H1 (cell line): ENCODE measurements at regions not wholly inside any gene's neighbourhood (a gene's known extent, or its start where the extent isn't known, plus 50 kb on each side); places are given as distances from the start of the nearest gene placed in this dataset.

ENCODE experiments used
- CTCF ChIA-PET: fragments of 300-600 bp; sonication (Branson Sonifier 250); formaldehyde crosslinking; loops from one replicate; lab custom pipeline; 2021; ENCODE audit not compliant: partially characterized antibody; lab: Charles Lee
- POLR2A ChIA-PET: fragments of 300-600 bp; sonication (Branson Sonifier 250); formaldehyde crosslinking; loops from one replicate; lab custom pipeline; 2021; ENCODE audit warnings: inconsistent platforms; ENCODE audit not compliant: partially characterized antibody; lab: Charles Lee
- DNase-seq, 2 experiments: peaks; one replicate each; pipeline versions ENCODE4 v3.0.0 to v3.0.0-alpha.2; 2010 to 2022; ENCODE audit warnings: low spot score in 2 of 2, low read depth in 1 of 2, mixed read lengths in 1 of 2
- FAIRE-seq: peaks from 2 replicates; lab custom pipeline; 2011; peaks lifted over from hg19 to GRCh38; lab: Jason Lieb, UNC
- H2AFZ ChIP-seq: 2 replicates; pipeline ENCODE4 v1.8.1; 2012; ENCODE audit warnings: low read length, inconsistent platforms
- H2AK5ac ChIP-seq: 2 replicates; pipeline ENCODE4 v1.6.1; 2013; ENCODE audit warnings: low read depth, low read length
- H2BK120ac ChIP-seq: replicated peaks from 2 replicates; pipeline ENCODE3; 2013; ENCODE audit warnings: low read depth, low read length, inconsistent platforms
- H2BK12ac ChIP-seq: 2 replicates; pipeline ENCODE4 v1.6.1; 2013; ENCODE audit warnings: low read depth, low read length
- H2BK15ac ChIP-seq: 2 replicates; pipeline ENCODE4 v1.6.1; 2013; ENCODE audit warnings: low read length
- H2BK20ac ChIP-seq: 2 replicates; pipeline ENCODE4 v1.6.1; 2013; ENCODE audit warnings: low read length
- H2BK5ac ChIP-seq: 2 replicates; pipeline ENCODE4 v1.6.1; 2013; ENCODE audit warnings: low read depth, low read length
- H3K14ac ChIP-seq: 2 replicates; pipeline ENCODE4 v1.6.1; 2013; ENCODE audit warnings: inconsistent platforms; ENCODE audit not compliant: insufficient read length
- H3K18ac ChIP-seq: 2 replicates; pipeline ENCODE4 v1.6.1; 2013; ENCODE audit warnings: low read length; ENCODE audit errors: extremely low read depth
- H3K23ac ChIP-seq: 2 replicates; pipeline ENCODE4 v1.6.1; 2013; ENCODE audit warnings: inconsistent platforms; ENCODE audit not compliant: insufficient read length
- H3K23me2 ChIP-seq: 2 replicates; pipeline ENCODE4 v1.6.1; 2013; ENCODE audit warnings: low read depth, low read length
- H3K27ac ChIP-seq: 2 replicates; pipeline ENCODE4 v1.6.1; 2011; ENCODE audit warnings: low read depth, low read length, inconsistent platforms
- H3K27me3 ChIP-seq, 4 experiments: replicated peaks in 1 of 4; 1 replicate in 1 of 4; 2 replicates in 3 of 4; pipeline versions ENCODE4 v1.6.1 to v1.8.1; 2011 to 2013; ENCODE audit warnings: low read length in 3 of 4, mild to moderate bottlenecking in 3 of 4, inconsistent platforms in 2 of 4, mixed read lengths in 2 of 4, moderate library complexity in 1 of 4; ENCODE audit not compliant: control insufficient read depth in 3 of 4, insufficient read depth in 3 of 4; ENCODE audit errors: extremely low read depth in 1 of 4
- H3K36me3 ChIP-seq, 4 experiments: 2 replicates each; pipeline versions ENCODE4 v1.6.1 to v1.8.1; 2011 to 2013; ENCODE audit warnings: mild to moderate bottlenecking in 4 of 4, low read length in 3 of 4, moderate library complexity in 2 of 4, control low read depth in 1 of 4, inconsistent platforms in 1 of 4; ENCODE audit not compliant: insufficient read depth in 4 of 4, control insufficient read depth in 2 of 4
- H3K4ac ChIP-seq: replicated peaks from 2 replicates; pipeline ENCODE3; 2013; ENCODE audit warnings: low read length, low read depth, mixed read lengths, inconsistent platforms; ENCODE audit not compliant: insufficient read length
- H3K4me1 ChIP-seq, 4 experiments: replicated peaks in 1 of 4; 1 replicate in 1 of 4; 2 replicates in 3 of 4; pipeline versions ENCODE4 v1.6.1 to v1.8.1; 2011 to 2013; ENCODE audit warnings: low read length in 3 of 4, inconsistent platforms in 2 of 4, mixed read lengths in 1 of 4; ENCODE audit not compliant: insufficient read depth in 4 of 4, control insufficient read depth in 3 of 4
- H3K4me2 ChIP-seq, 2 experiments: 2 replicates each; pipeline versions ENCODE4 v1.6.1 to v1.8.1; 2011 to 2013; ENCODE audit warnings: low read depth in 2 of 2, low read length in 2 of 2, control low read depth in 1 of 2, inconsistent platforms in 1 of 2, mild to moderate bottlenecking in 1 of 2; ENCODE audit not compliant: insufficient read depth in 1 of 2
- H3K4me3 ChIP-seq, 4 experiments: fragments of 200-600, 300-600 bp in 1 of 4; sonication (generic), shearing (Covaris generic), sonication (Bioruptor Twin) in 1 of 4; 2 replicates each; pipeline versions ENCODE4 v1.5.1 to v1.8.1; 2011 to 2016; ENCODE audit warnings: low read length in 4 of 4, low read depth in 3 of 4, control low read depth in 2 of 4, inconsistent platforms in 2 of 4, mild to moderate bottlenecking in 2 of 4, mixed read lengths in 1 of 4, moderate library complexity in 1 of 4; ENCODE audit not compliant: insufficient read depth in 2 of 4; ENCODE audit errors: extremely low read depth in 1 of 4
- H3K56ac ChIP-seq: replicated peaks from 2 replicates; pipeline ENCODE3; 2013; ENCODE audit warnings: low read depth, mild to moderate bottlenecking, mixed read lengths, low read length, inconsistent platforms; ENCODE audit not compliant: insufficient read length
- H3K79me1 ChIP-seq: 2 replicates; pipeline ENCODE4 v1.6.1; 2013; ENCODE audit warnings: low read depth, low read length, control low read depth
- H3K79me2 ChIP-seq, 2 experiments: 2 replicates each; pipeline versions ENCODE4 v1.6.1 to v1.8.1; 2012 to 2013; ENCODE audit warnings: low read length in 2 of 2, mild to moderate bottlenecking in 2 of 2, inconsistent platforms in 1 of 2; ENCODE audit not compliant: insufficient read depth in 2 of 2, control insufficient read depth in 1 of 2
- H3K9ac ChIP-seq, 4 experiments: replicated peaks in 1 of 4; 1 replicate in 1 of 4; 2 replicates in 3 of 4; pipeline versions ENCODE4 v1.6.1 to v1.8.1; 2011 to 2013; ENCODE audit warnings: low read depth in 3 of 4, low read length in 3 of 4, control low read depth in 2 of 4, mild to moderate bottlenecking in 2 of 4, moderate library complexity in 2 of 4, inconsistent platforms in 1 of 4; ENCODE audit errors: extremely low read depth in 1 of 4
- H3K9me3 ChIP-seq, 2 experiments: 2 replicates each; pipeline versions ENCODE4 v1.6.1 to v1.8.1; 2012 to 2013; ENCODE audit warnings: mild to moderate bottlenecking in 2 of 2, moderate library complexity in 2 of 2, control low read depth in 1 of 2, inconsistent platforms in 1 of 2, low read depth in 1 of 2, low read length in 1 of 2, mixed read lengths in 1 of 2; ENCODE audit not compliant: insufficient read depth in 2 of 2
- H4K20me1 ChIP-seq, 2 experiments: replicated peaks in 1 of 2; 2 replicates each; pipeline versions ENCODE3 to v1.8.1; 2011 to 2013; ENCODE audit warnings: inconsistent platforms in 2 of 2, low read length in 2 of 2, mild to moderate bottlenecking in 1 of 2; ENCODE audit not compliant: insufficient read depth in 2 of 2, control insufficient read depth in 1 of 2
- H4K5ac ChIP-seq: 2 replicates; pipeline ENCODE4 v1.6.1; 2013; ENCODE audit warnings: low read length, low read depth, mixed read lengths, inconsistent platforms; ENCODE audit not compliant: insufficient read length
- H4K8ac ChIP-seq: 2 replicates; pipeline ENCODE4 v1.8.0; 2013; ENCODE audit warnings: mild to moderate bottlenecking, moderate library complexity, low read length, inconsistent platforms; ENCODE audit not compliant: insufficient read depth; ENCODE audit errors: extremely low read depth
- H4K91ac ChIP-seq: replicated peaks from 2 replicates; pipeline ENCODE3; 2013; ENCODE audit warnings: low read length, mixed read lengths, inconsistent platforms; ENCODE audit not compliant: insufficient read length
- CBX8 ChIP-seq: fragments of 300-800, 300-1000 bp; sonication (generic); IDR thresholded peaks from 2 replicates; pipeline ENCODE4 v1.7.1; 2016; ENCODE audit warnings: low read depth, low read length, borderline replicate concordance
- CREB1 ChIP-seq: IDR thresholded peaks from 2 replicates; pipeline ENCODE4 v1.6.1; 2012; ENCODE audit warnings: inconsistent platforms
- GTF2F1 ChIP-seq: IDR thresholded peaks from 2 replicates; pipeline ENCODE4 v1.6.1; 2012; ENCODE audit warnings: low read depth, low read length, improper control_type of control experiment, borderline replicate concordance
- HDAC6 ChIP-seq: IDR thresholded peaks from one replicate; pipeline ENCODE4 v1.7.1; 2012; ENCODE audit warnings: low read depth, mild to moderate bottlenecking, inconsistent platforms, low read length, moderate library complexity
- JUN ChIP-seq: IDR thresholded peaks from 2 replicates; pipeline ENCODE4 v1.6.1; 2011; ENCODE audit warnings: low read depth, mild to moderate bottlenecking, improper control_type of control experiment, low read length
- NRF1 ChIP-seq: IDR thresholded peaks from 2 replicates; pipeline ENCODE4 v1.6.1; 2011; ENCODE audit warnings: mild to moderate bottlenecking, low read depth, low read length, improper control_type of control experiment
- POLR2A ChIP-seq, 2 experiments: IDR thresholded peaks; 1 replicate in 1 of 2; 2 replicates in 1 of 2; pipeline ENCODE4 v1.6.1; 2011; ENCODE audit warnings: low read depth in 2 of 2, low read length in 2 of 2, mild to moderate bottlenecking in 2 of 2; ENCODE audit errors: control extremely low read depth in 1 of 2
- POLR2AphosphoS5 ChIP-seq: IDR thresholded peaks from 2 replicates; pipeline ENCODE4 v1.6.1; 2011; ENCODE audit warnings: low read depth, low read length
- RBBP5 ChIP-seq: IDR thresholded peaks from 2 replicates; pipeline ENCODE4 v1.7.1; 2012; ENCODE audit warnings: low read depth, mild to moderate bottlenecking, inconsistent platforms, low read length, moderate library complexity, borderline replicate concordance
- SAP30 ChIP-seq: fragments of 300-600 bp; sonication (generic); IDR thresholded peaks from 2 replicates; pipeline ENCODE4 v1.7.1; 2012; ENCODE audit warnings: low read length, moderate library complexity, mild to moderate bottlenecking, inconsistent platforms; ENCODE audit not compliant: insufficient read depth, insufficient replicate concordance
- SIRT6 ChIP-seq: IDR thresholded peaks from one replicate; pipeline ENCODE4 v1.7.1; 2012; ENCODE audit warnings: low read length, inconsistent platforms
- SP2 ChIP-seq: IDR thresholded peaks from 2 replicates; pipeline ENCODE4 v1.6.1; 2012; ENCODE audit warnings: mild to moderate bottlenecking, low read length, inconsistent platforms
- TAF1 ChIP-seq: IDR thresholded peaks from 2 replicates; pipeline ENCODE4 v1.6.1; 2011; ENCODE audit warnings: mild to moderate bottlenecking, low read depth, low read length
- YY1 ChIP-seq: IDR thresholded peaks from 2 replicates; pipeline ENCODE4 v1.6.1; 2011; ENCODE audit warnings: low read depth, mild to moderate bottlenecking, low read length
- WGBS, 2 experiments: shearing (Covaris generic) in 1 of 2; methylation state at CpG; one replicate each; pipeline versions ENCODE4 v1.1.6 to v1.1.7; 2013 to 2015; ENCODE audit warnings: low lambda C conversion rate in 2 of 2, mixed read lengths in 2 of 2, inconsistent platforms in 1 of 2, low coverage in 1 of 2, missing lambda C conversion rate in 1 of 2; ENCODE audit not compliant: insufficient replicate concordance in 2 of 2, insufficient coverage in 1 of 2, insufficient read length in 1 of 2; ENCODE audit errors: extremely low coverage in 1 of 2, missing lambda C conversion rate in 1 of 2; 5-methylcytosine and 5-hydroxymethylcytosine counted together
- TF ChIP-seq, protein P1 (sequence below): IDR thresholded peaks from 2 replicates; pipeline ENCODE4 v1.6.1; 2012; ENCODE audit warnings: inconsistent platforms
- TF ChIP-seq, protein P2 (sequence below): IDR thresholded peaks from 2 replicates; pipeline ENCODE4 v1.6.1; 2011; ENCODE audit warnings: low read length, improper control_type of control experiment

DNA sequence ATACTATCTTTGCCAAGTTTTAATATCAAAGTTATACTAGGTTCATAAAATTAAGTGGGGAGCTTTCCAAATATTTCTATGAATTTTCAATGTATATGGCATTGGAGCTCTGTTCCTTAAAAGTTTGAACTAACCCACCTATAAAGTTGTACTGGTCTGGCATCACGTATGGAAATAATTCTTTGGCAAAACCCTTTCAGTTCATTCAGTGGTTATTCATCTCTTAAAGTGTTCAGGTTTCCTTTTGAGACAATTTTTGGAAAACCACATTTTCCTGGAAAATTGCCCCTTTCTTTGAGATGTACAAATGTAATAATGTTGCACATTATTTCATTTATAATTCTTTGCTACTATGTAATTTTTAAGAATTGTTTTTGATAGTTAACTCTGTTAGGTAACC is 62.5 kb upstream of the INPP5A start:
- H3K56ac ChIP-seq = no peak overlapping the region
- no peaks in the 10 kb centered on the region for H4K20me1 ChIP-seq
- no peak overlapping the region for H3K27ac ChIP-seq
- no peak overlapping the region for H4K5ac ChIP-seq
- no peaks in the 10 kb centered on the region for H3K23me2 ChIP-seq
- no peak overlapping the region for H3K4me3 ChIP-seq
- no peak overlapping the region for H2BK20ac ChIP-seq
- H3K9ac ChIP-seq = no peak overlapping the region
- no peak overlapping the region for H2BK120ac ChIP-seq
- no peaks in the 10 kb centered on the region for H3K9me3 ChIP-seq
- DNase-seq (no peak), FAIRE-seq (no peak)
- no peak overlapping the region for H3K14ac ChIP-seq
- H3K79me1 ChIP-seq = no peaks in the 10 kb centered on the region
- H3K4ac ChIP-seq = no peak overlapping the region
- WGBS, 2 experiments = 90% methylated on average over 1 of the region's 1 CpG; no CpG with 5 or more reads in 1 of the 2 experiments
- H3K27me3 ChIP-seq = no peaks in the 10 kb centered on the region; a peak in 1 of 7 replicates
- no peak overlapping the region for H3K23ac ChIP-seq
- no peak overlapping the region for H3K18ac ChIP-seq
- no peak overlapping the region for H4K91ac ChIP-seq
- H3K36me3 ChIP-seq = no peaks in the 10 kb centered on the region
- no peak overlapping the region for H3K4me2 ChIP-seq
- ChIA-PET POLR2A (no interaction called here), CTCF (interaction anchor here (0.7 kb wide), 1 partner anchor 38 kb away, joined by 3 read pairs; no protein-coding TSS in a partner anchor)
- no peak overlapping the region for H4K8ac ChIP-seq
- peaks cover 0 to 5% (median 2%) of the 10 kb centered on the region in 4 experiments; a peak in 2 of 7 replicates for H3K4me1 ChIP-seq
- no peak overlapping the region for H2BK5ac ChIP-seq
- H3K79me2 ChIP-seq = no peaks in the 10 kb centered on the region
- no peak overlapping the region for H2BK12ac ChIP-seq
- H2AK5ac ChIP-seq = no peak overlapping the region
- H2BK15ac ChIP-seq = no peak overlapping the region
- no peak overlapping the region for H2AFZ ChIP-seq
- TF ChIP-seq POLR2AphosphoS5 (no peak), SAP30 (no peak), RBBP5 (no peak), POLR2A (IDR thresholded peaks at IDR 0.05; ENCODE audit: control extremely low read depth in 1 of 2, low read depth in 2 of 2, low read length in 2 of 2) (no peak), CREB1 (no peak), JUN (no peak), CBX8 (no peak), HDAC6 (no peak), TAF1 (no peak), YY1 (no peak), GTF2F1 (no peak), NRF1 (no peak), SIRT6 (no peak), SP2 (no peak)
- TF ChIP-seq, protein P1, sequence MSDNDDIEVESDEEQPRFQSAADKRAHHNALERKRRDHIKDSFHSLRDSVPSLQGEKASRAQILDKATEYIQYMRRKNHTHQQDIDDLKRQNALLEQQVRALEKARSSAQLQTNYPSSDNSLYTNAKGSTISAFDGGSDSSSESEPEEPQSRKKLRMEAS = no peak
- TF ChIP-seq, protein P2, sequence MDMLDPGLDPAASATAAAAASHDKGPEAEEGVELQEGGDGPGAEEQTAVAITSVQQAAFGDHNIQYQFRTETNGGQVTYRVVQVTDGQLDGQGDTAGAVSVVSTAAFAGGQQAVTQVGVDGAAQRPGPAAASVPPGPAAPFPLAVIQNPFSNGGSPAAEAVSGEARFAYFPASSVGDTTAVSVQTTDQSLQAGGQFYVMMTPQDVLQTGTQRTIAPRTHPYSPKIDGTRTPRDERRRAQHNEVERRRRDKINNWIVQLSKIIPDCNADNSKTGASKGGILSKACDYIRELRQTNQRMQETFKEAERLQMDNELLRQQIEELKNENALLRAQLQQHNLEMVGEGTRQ = no peak
